Loucy (cell line): ENCODE measurements at regions not wholly inside any gene's neighbourhood (a gene's known extent, or its start where the extent isn't known, plus 50 kb on each side); places are given as distances from the start of the nearest gene placed in this dataset.

Source experiments
- H2AFZ ChIP-seq: fragments of 200-600 bp; sonication (generic); 2 replicates; pipeline ENCODE4 v1.6.0; 2016; ENCODE audit warnings: antibody characterized with exemption, mild to moderate bottlenecking, low read length, moderate library complexity
- H3F3A ChIP-seq: fragments of 200-600 bp; 2 replicates; pipeline ENCODE4 v1.6.0; 2016; ENCODE audit warnings: antibody characterized with exemption, low read depth, mild to moderate bottlenecking
- H3K27me3 ChIP-seq: fragments of 200-600 bp; sonication (generic); 2 replicates; pipeline ENCODE4 v1.6.1; 2014; ENCODE audit warnings: low read length, mild to moderate bottlenecking; ENCODE audit not compliant: insufficient read depth, poor library complexity, severe bottlenecking
- H3K36me3 ChIP-seq: fragments of 200-600 bp; sonication (generic); 2 replicates; pipeline ENCODE4 v1.6.1; 2016; ENCODE audit warnings: low read length; ENCODE audit not compliant: insufficient read depth
- H3K4me1 ChIP-seq: fragments of 200-600 bp; sonication (generic); 2 replicates; pipeline ENCODE4 v1.5.1; 2014; ENCODE audit warnings: low read length, mild to moderate bottlenecking; ENCODE audit not compliant: insufficient read depth, poor library complexity, severe bottlenecking
- H3K4me2 ChIP-seq: fragments of 200-600 bp; sonication (generic); 2 replicates; pipeline ENCODE4 v1.6.0; 2014; ENCODE audit warnings: antibody characterized with exemption, low read length, low read depth, mild to moderate bottlenecking; ENCODE audit not compliant: poor library complexity, severe bottlenecking
- H3K4me3 ChIP-seq: fragments of 200-600 bp; sonication (generic); 2 replicates; pipeline ENCODE4 v1.5.1; 2014; ENCODE audit warnings: low read length, mild to moderate bottlenecking, mixed read lengths; ENCODE audit not compliant: poor library complexity, severe bottlenecking
- H3K79me2 ChIP-seq: fragments of 200-600 bp; sonication (generic); 2 replicates; pipeline ENCODE4 v1.6.1; 2014; ENCODE audit warnings: low read length; ENCODE audit not compliant: insufficient read depth
- H3K9ac ChIP-seq: fragments of 200-600 bp; sonication (generic); 2 replicates; pipeline ENCODE4 v1.6.0; 2014; ENCODE audit warnings: mild to moderate bottlenecking, low read depth, low read length, moderate library complexity; ENCODE audit not compliant: poor library complexity, severe bottlenecking
- H3K9me2 ChIP-seq: fragments of 200-600 bp; sonication (generic); replicated peaks from 2 replicates; pipeline ENCODE4 v1.6.1; 2016; ENCODE audit warnings: low read depth, low read length, mixed read lengths
- H3K9me3 ChIP-seq: fragments of 200-600 bp; sonication (generic); 2 replicates; pipeline ENCODE4 v1.6.1; 2014; ENCODE audit warnings: mild to moderate bottlenecking, antibody characterized with exemption, low read length, low read depth; ENCODE audit not compliant: insufficient read depth
- H4K20me1 ChIP-seq: fragments of 200-600 bp; sonication (generic); 2 replicates; pipeline ENCODE4 v1.6.0; 2014; ENCODE audit warnings: antibody characterized with exemption, low read length, mild to moderate bottlenecking; ENCODE audit not compliant: insufficient read depth, poor library complexity, severe bottlenecking
- EZH2phosphoT487 ChIP-seq: fragments of 200-600 bp; IDR thresholded peaks from 2 replicates; pipeline ENCODE4 v1.6.1; 2018; ENCODE audit warnings: antibody characterized with exemption, mild to moderate bottlenecking, moderate library complexity, borderline replicate concordance
- TF ChIP-seq, protein P1 (sequence below): fragments of 200-600 bp; sonication (generic); conservative IDR thresholded peaks from 2 replicates; pipeline ENCODE4 v1.5.1; 2014; ENCODE audit warnings: mild to moderate bottlenecking, antibody characterized with exemption, low read length

DNA sequence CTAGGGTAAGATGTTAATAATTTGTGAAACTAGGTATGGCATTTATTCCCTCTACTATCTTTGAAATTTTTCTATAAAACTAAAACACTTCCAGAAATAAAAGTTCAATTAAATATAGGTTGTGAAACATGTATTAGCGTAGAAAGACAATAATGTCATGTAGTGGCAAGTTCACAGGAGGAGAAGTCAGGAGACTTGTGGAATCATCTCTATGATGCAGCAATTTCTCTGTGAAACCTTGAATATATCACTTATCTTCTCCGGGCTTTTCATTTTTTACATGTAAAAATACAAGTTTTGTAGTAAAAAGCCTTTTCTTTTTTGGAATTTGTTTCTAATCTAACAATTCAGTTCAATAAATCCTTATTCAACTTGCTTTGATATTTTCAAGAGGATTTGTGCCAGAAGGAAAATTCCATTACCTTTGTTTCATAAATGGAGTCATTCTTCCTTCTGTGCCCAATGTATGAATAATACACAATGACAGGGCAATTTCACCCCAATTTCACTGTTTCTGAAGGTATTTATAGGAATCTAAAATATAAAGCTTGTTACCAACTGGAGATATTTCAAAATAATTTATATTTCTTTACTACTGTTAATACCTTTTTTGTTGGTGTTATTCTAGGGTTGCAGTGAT lies 758.3 kb downstream of the FAM181B start:
- no peak for TF ChIP-seq EZH2phosphoT487
- TF ChIP-seq, protein P1, sequence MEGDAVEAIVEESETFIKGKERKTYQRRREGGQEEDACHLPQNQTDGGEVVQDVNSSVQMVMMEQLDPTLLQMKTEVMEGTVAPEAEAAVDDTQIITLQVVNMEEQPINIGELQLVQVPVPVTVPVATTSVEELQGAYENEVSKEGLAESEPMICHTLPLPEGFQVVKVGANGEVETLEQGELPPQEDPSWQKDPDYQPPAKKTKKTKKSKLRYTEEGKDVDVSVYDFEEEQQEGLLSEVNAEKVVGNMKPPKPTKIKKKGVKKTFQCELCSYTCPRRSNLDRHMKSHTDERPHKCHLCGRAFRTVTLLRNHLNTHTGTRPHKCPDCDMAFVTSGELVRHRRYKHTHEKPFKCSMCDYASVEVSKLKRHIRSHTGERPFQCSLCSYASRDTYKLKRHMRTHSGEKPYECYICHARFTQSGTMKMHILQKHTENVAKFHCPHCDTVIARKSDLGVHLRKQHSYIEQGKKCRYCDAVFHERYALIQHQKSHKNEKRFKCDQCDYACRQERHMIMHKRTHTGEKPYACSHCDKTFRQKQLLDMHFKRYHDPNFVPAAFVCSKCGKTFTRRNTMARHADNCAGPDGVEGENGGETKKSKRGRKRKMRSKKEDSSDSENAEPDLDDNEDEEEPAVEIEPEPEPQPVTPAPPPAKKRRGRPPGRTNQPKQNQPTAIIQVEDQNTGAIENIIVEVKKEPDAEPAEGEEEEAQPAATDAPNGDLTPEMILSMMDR: no peak

DNA sequence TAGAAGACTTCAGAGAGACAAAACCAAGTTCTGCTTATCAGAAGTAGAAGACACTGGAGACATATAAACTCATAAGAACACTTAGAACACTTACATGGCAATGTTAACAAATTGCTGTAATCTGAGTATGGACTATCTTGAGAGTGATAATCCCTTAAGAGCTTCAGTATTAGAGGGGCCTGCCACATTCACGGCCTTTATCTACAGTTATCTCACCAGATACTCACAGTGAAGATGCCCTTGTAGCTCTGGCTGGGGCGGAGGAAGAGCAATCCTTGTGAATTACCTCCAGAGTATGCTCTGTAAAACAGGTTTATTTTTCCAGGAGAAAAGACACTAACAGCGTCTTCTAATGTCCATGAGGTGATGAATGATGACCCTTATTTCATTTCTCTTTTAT lies 762.8 kb downstream of the FAM181B start:
- no peak overlapping the region for H3K4me2 ChIP-seq
- H4K20me1 ChIP-seq: no peaks in the 10 kb centered on the region
- no peak overlapping the region for H3K9ac ChIP-seq
- H3K27me3 ChIP-seq: no peaks in the 10 kb centered on the region
- H3K4me3 ChIP-seq: no peak overlapping the region
- H3K4me1 ChIP-seq: no peaks in the 10 kb centered on the region
- no peaks in the 10 kb centered on the region for H3K36me3 ChIP-seq
- no peaks in the 10 kb centered on the region for H3F3A ChIP-seq
- TF ChIP-seq, protein P1: no peak
- no peak for TF ChIP-seq EZH2phosphoT487
- H3K9me3 ChIP-seq: no peaks in the 10 kb centered on the region
- H2AFZ ChIP-seq: no peak overlapping the region
- no peaks in the 10 kb centered on the region for H3K79me2 ChIP-seq
- H3K9me2 ChIP-seq: no peaks in the 10 kb centered on the region; the same call in 1 of the 2 replicates

More for the DNA sequence above, 758.3 kb downstream of the FAM181B start:
- H3K4me3 ChIP-seq: no peak overlapping the region
- H3K79me2 ChIP-seq: no peaks in the 10 kb centered on the region
- no peak overlapping the region for H3K4me2 ChIP-seq
- H4K20me1 ChIP-seq: no peaks in the 10 kb centered on the region
- H3K9me2 ChIP-seq: no peaks in the 10 kb centered on the region
- no peak overlapping the region for H2AFZ ChIP-seq
- no peaks in the 10 kb centered on the region for H3K27me3 ChIP-seq
- no peak overlapping the region for H3K9ac ChIP-seq
- H3K4me1 ChIP-seq: no peaks in the 10 kb centered on the region
- no peaks in the 10 kb centered on the region for H3K36me3 ChIP-seq
- H3K9me3 ChIP-seq: no peaks in the 10 kb centered on the region
- no peaks in the 10 kb centered on the region for H3F3A ChIP-seq

DNA sequence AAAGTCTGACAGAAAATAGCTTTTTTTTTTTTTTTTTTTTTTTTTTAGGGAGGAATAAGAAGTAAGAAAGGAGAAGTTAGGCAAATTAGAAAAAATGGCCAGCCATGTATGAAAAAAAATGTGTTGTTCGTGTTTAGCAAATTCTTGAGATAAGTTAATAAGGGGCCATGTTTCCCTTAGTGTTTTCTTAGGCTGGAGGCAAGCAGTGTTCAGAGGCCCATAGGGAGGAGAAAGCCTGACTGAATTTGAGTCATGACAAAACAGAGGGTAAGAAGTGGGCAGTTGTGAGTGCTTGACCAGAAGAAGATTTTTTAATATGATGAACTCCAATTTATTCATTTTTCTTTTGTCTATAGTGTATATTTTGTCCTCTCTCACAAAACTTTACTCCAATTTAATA lies 766.4 kb downstream of the FAM181B start:
- no peaks in the 10 kb centered on the region for H3F3A ChIP-seq
- H3K36me3 ChIP-seq: no peaks in the 10 kb centered on the region
- no peaks in the 10 kb centered on the region for H3K79me2 ChIP-seq
- no peaks in the 10 kb centered on the region for H4K20me1 ChIP-seq
- H2AFZ ChIP-seq: no peak overlapping the region
- H3K9me3 ChIP-seq: no peaks in the 10 kb centered on the region
- H3K27me3 ChIP-seq: no peaks in the 10 kb centered on the region
- H3K9ac ChIP-seq: no peak overlapping the region
- H3K4me2 ChIP-seq: no peak overlapping the region
- TF ChIP-seq, protein P1: no peak
- TF ChIP-seq EZH2phosphoT487: no peak
- no peaks in the 10 kb centered on the region; the same call in 1 of the 2 replicates for H3K9me2 ChIP-seq
- H3K4me1 ChIP-seq: no peaks in the 10 kb centered on the region
- no peak overlapping the region for H3K4me3 ChIP-seq
